ENCODE measurements at regions not wholly inside any gene's neighbourhood (a gene's known extent, or its start where the extent isn't known, plus 50 kb on each side); places are given as distances from the start of the nearest gene placed in this dataset.
"Not testable (repeated sequence)": the region's sequence is repeated elsewhere in the genome, so short reads cannot be mapped to it uniquely, and the experiment has no call there.

- no peaks in the 10 kb centered on the region for H3K9me3 ChIP-seq (ENCODE audit: control insufficient read depth in 2 of 3, low read length in 3 of 3)
- H3K4me1 Mint-ChIP-seq, result peaks cover 0 to 3% (median 0%) of the 10 kb centered on the region in 7 donors
- CTCF ChIA-PET, result no interaction called here
- peaks cover 0 to 10% (median 3%) of the 10 kb centered on the region in 5 donors for H3K36me3 Mint-ChIP-seq
- POLR2A ChIA-PET, result no interaction called here
- H3K9me3 Mint-ChIP-seq, result peaks cover 0 to 16% (median 7%) of the 10 kb centered on the region in 11 donors
- ATAC-seq, result peak; percentile 31
- H3K4me3 Mint-ChIP-seq, result no peak overlapping the region
- H3K27ac Mint-ChIP-seq, result no peak overlapping the region
- DNase-seq, result no peak
- no peaks in the 10 kb centered on the region for H3K4me1 ChIP-seq (ENCODE audit: control insufficient read depth in 2 of 2, insufficient read depth in 2 of 2, low read length in 2 of 2)
- no peak overlapping the region for H3K4me3 ChIP-seq (ENCODE audit: low read length)
- H3K27me3 Mint-ChIP-seq, result peaks cover 7 to 32% (median 13%) of the 10 kb centered on the region in 5 donors
- H3K27me3 ChIP-seq (ENCODE audit: control insufficient read depth in 2 of 2, insufficient read depth in 2 of 2, low read length in 2 of 2), result no peaks in the 10 kb centered on the region
- no peak overlapping the region for H3K27ac ChIP-seq (ENCODE audit: low read depth, low read length)
- intact Hi-C loops (cut with micrococcal nuclease), result no loop called here
- no peaks in the 10 kb centered on the region for H3K36me3 ChIP-seq (ENCODE audit: control insufficient read depth in 2 of 3, insufficient read depth in 3 of 3, low read length in 3 of 3)
Measured at GRCh38 chr6:134772671-134773360, 177.1 kb downstream of the ALDH8A1 start.

GRCh38 chr6:134768931-134769330, 181.0 kb downstream of the ALDH8A1 start:
- H3K27ac Mint-ChIP-seq, result no peak overlapping the region
- DNase-seq (no peak), ATAC-seq (peak; percentile 29)
- Histone ChIP-seq H3K9me3 (ENCODE audit: control insufficient read depth in 2 of 3, low read length in 3 of 3) (no peaks in the 10 kb centered on the region), H3K4me1 (ENCODE audit: control insufficient read depth in 2 of 2, insufficient read depth in 2 of 2, low read length in 2 of 2) (no peaks in the 10 kb centered on the region), H3K36me3 (ENCODE audit: control insufficient read depth in 2 of 3, insufficient read depth in 3 of 3, low read length in 3 of 3) (no peaks in the 10 kb centered on the region), H3K27ac (ENCODE audit: low read depth, low read length) (no peak overlapping the region), H3K4me3 (ENCODE audit: low read length) (no peak overlapping the region), H3K27me3 (ENCODE audit: control insufficient read depth in 2 of 2, insufficient read depth in 2 of 2, low read length in 2 of 2) (no peaks in the 10 kb centered on the region)
- intact Hi-C loops (cut with micrococcal nuclease), result no loop called here
- ChIA-PET POLR2A (no interaction called here), CTCF (no interaction called here)
- H3K27me3 Mint-ChIP-seq, result peaks cover 12 to 22% (median 17%) of the 10 kb centered on the region in 5 donors
- no peak overlapping the region for H3K4me3 Mint-ChIP-seq
- peaks cover 0 to 9% (median 0%) of the 10 kb centered on the region in 5 donors for H3K36me3 Mint-ChIP-seq
- H3K9me3 Mint-ChIP-seq, result peaks cover 0 to 7% (median 0%) of the 10 kb centered on the region in 11 donors
- H3K4me1 Mint-ChIP-seq, result peaks cover 0 to 3% (median 0%) of the 10 kb centered on the region in 7 donors

GRCh38 chr6:134766497-134766896, 183.4 kb downstream of the ALDH8A1 start:
- no peaks in the 10 kb centered on the region for H3K4me1 ChIP-seq (ENCODE audit: control insufficient read depth in 2 of 2, insufficient read depth in 2 of 2, low read length in 2 of 2)
- ChIA-PET CTCF (no interaction called here), POLR2A (no interaction called here)
- H3K4me3 ChIP-seq (ENCODE audit: low read length), result no peak overlapping the region
- no peaks in the 10 kb centered on the region for H3K27me3 ChIP-seq (ENCODE audit: control insufficient read depth in 2 of 2, insufficient read depth in 2 of 2, low read length in 2 of 2)
- H3K4me3 Mint-ChIP-seq, result no peak overlapping the region
- H3K27ac ChIP-seq (ENCODE audit: low read depth, low read length), result no peak overlapping the region
- no peak overlapping the region for H3K27ac Mint-ChIP-seq
- peaks cover 0 to 3% (median 0%) of the 10 kb centered on the region in 7 donors for H3K4me1 Mint-ChIP-seq
- H3K9me3 Mint-ChIP-seq, result peaks cover 0 to 9% (median 0%) of the 10 kb centered on the region in 11 donors
- ATAC-seq (no peak), DNase-seq (no peak)
- no peaks in the 10 kb centered on the region for H3K9me3 ChIP-seq (ENCODE audit: control insufficient read depth in 2 of 3, low read length in 3 of 3)
- H3K27me3 Mint-ChIP-seq, result peaks cover 12 to 22% (median 18%) of the 10 kb centered on the region in 5 donors
- H3K36me3 Mint-ChIP-seq, result peaks cover 0 to 12% (median 0%) of the 10 kb centered on the region in 5 donors
- intact Hi-C loops (cut with micrococcal nuclease), result no loop called here
- H3K36me3 ChIP-seq (ENCODE audit: control insufficient read depth in 2 of 3, insufficient read depth in 3 of 3, low read length in 3 of 3), result no peaks in the 10 kb centered on the region

GRCh38 chr6:134764741-134765140, 185.2 kb downstream of the ALDH8A1 start:
- H3K4me1 Mint-ChIP-seq, result peaks cover 0 to 3% (median 0%) of the 10 kb centered on the region in 7 donors
- intact Hi-C loops (cut with micrococcal nuclease), result no loop called here

GRCh38 chr6:134763575-134763974, 186.3 kb downstream of the ALDH8A1 start:
- DNase-seq; H3K36me3 ChIP-seq (ENCODE audit: control insufficient read depth in 2 of 3, insufficient read depth in 3 of 3, low read length in 3 of 3); H3K4me1 ChIP-seq (ENCODE audit: control insufficient read depth in 2 of 2, insufficient read depth in 2 of 2, low read length in 2 of 2); H3K9me3 ChIP-seq (ENCODE audit: control insufficient read depth in 2 of 3, low read length in 3 of 3); H3K27ac ChIP-seq (ENCODE audit: low read depth, low read length); CTCF ChIA-PET; H3K27ac Mint-ChIP-seq; H3K9me3 Mint-ChIP-seq; H3K4me3 ChIP-seq (ENCODE audit: low read length); H3K36me3 Mint-ChIP-seq; intact Hi-C loops (cut with micrococcal nuclease); H3K27me3 ChIP-seq (ENCODE audit: control insufficient read depth in 2 of 2, insufficient read depth in 2 of 2, low read length in 2 of 2); ATAC-seq; H3K4me3 Mint-ChIP-seq; H3K4me1 Mint-ChIP-seq; POLR2A ChIA-PET: not testable (repeated sequence)
- H3K27me3 Mint-ChIP-seq, result peaks cover 4 to 11% (median 7%) of the 10 kb centered on the region in 5 donors

More at GRCh38 chr6:134764741-134765140, 185.2 kb downstream of the ALDH8A1 start:
- no peak overlapping the region for H3K27ac ChIP-seq (ENCODE audit: low read depth, low read length)
- no peak for DNase-seq
- no peaks in the 10 kb centered on the region for H3K4me1 ChIP-seq (ENCODE audit: control insufficient read depth in 2 of 2, insufficient read depth in 2 of 2, low read length in 2 of 2)
- Mint-ChIP-seq H3K4me3 (no peak overlapping the region), H3K9me3 (peaks cover 0 to 9% (median 0%) of the 10 kb centered on the region in 11 donors), H3K27me3 (peaks cover 12 to 20% (median 17%) of the 10 kb centered on the region in 5 donors), H3K36me3 (peaks cover 0 to 12% (median 0%) of the 10 kb centered on the region in 5 donors), H3K27ac (no peak overlapping the region)
- H3K4me3 ChIP-seq (ENCODE audit: low read length), result no peak overlapping the region
- no peak for ATAC-seq
- H3K27me3 ChIP-seq (ENCODE audit: control insufficient read depth in 2 of 2, insufficient read depth in 2 of 2, low read length in 2 of 2), result no peaks in the 10 kb centered on the region
- H3K9me3 ChIP-seq (ENCODE audit: control insufficient read depth in 2 of 3, low read length in 3 of 3), result no peaks in the 10 kb centered on the region
- CTCF ChIA-PET, result no interaction called here
- no peaks in the 10 kb centered on the region for H3K36me3 ChIP-seq (ENCODE audit: control insufficient read depth in 2 of 3, insufficient read depth in 3 of 3, low read length in 3 of 3)
- POLR2A ChIA-PET, result no interaction called here

- H3K27me3 ChIP-seq (ENCODE audit: control insufficient read depth in 2 of 2, insufficient read depth in 2 of 2, low read length in 2 of 2), result peaks cover 0 to 4% of the 10 kb centered on the region in 2 donors
- no peaks in the 10 kb centered on the region for H3K36me3 ChIP-seq (ENCODE audit: control insufficient read depth in 2 of 3, insufficient read depth in 3 of 3, low read length in 3 of 3)
- H3K9me3 ChIP-seq (ENCODE audit: control insufficient read depth in 2 of 3, low read length in 3 of 3), result no peaks in the 10 kb centered on the region
- Mint-ChIP-seq H3K36me3 (peaks cover 0 to 4% (median 0%) of the 10 kb centered on the region in 5 donors), H3K27me3 (peaks cover 0 to 9% (median 3%) of the 10 kb centered on the region in 5 donors), H3K9me3 (peaks cover 0 to 3% (median 0%) of the 10 kb centered on the region in 11 donors), H3K4me3 (no peak overlapping the region), H3K4me1 (no peaks in the 10 kb centered on the region), H3K27ac (no peak overlapping the region)
- ChIA-PET CTCF (interaction anchor here (0.5 kb wide), 1 partner anchor 20 kb away, joined by 3 read pairs; no protein-coding TSS in a partner anchor), POLR2A (no interaction called here)
- ATAC-seq, result no peak
- DNase-seq, result no peak
- intact Hi-C loops (cut with micrococcal nuclease), result no loop called here
- H3K4me3 ChIP-seq (ENCODE audit: low read length), result no peak overlapping the region
- no peak overlapping the region for H3K27ac ChIP-seq (ENCODE audit: low read depth, low read length)
- no peaks in the 10 kb centered on the region for H3K4me1 ChIP-seq (ENCODE audit: control insufficient read depth in 2 of 2, insufficient read depth in 2 of 2, low read length in 2 of 2)
Measured at GRCh38 chr6:134758621-134759020, 191.3 kb downstream of the ALDH8A1 start.

GRCh38 chr6:134757911-134758361, 192.0 kb downstream of the ALDH8A1 start:
- Histone ChIP-seq H3K9me3 (ENCODE audit: control insufficient read depth in 2 of 3, low read length in 3 of 3) (no peaks in the 10 kb centered on the region), H3K27ac (ENCODE audit: low read depth, low read length) (no peak overlapping the region), H3K36me3 (ENCODE audit: control insufficient read depth in 2 of 3, insufficient read depth in 3 of 3, low read length in 3 of 3) (no peaks in the 10 kb centered on the region), H3K4me3 (ENCODE audit: low read length) (no peak overlapping the region), H3K4me1 (ENCODE audit: control insufficient read depth in 2 of 2, insufficient read depth in 2 of 2, low read length in 2 of 2) (no peaks in the 10 kb centered on the region), H3K27me3 (ENCODE audit: control insufficient read depth in 2 of 2, insufficient read depth in 2 of 2, low read length in 2 of 2) (peaks cover 0 to 4% of the 10 kb centered on the region in 2 donors)
- ATAC-seq (no peak), DNase-seq (no peak)
- intact Hi-C loops (cut with micrococcal nuclease), result no loop called here
- Mint-ChIP-seq H3K27me3 (peaks cover 0 to 14% (median 3%) of the 10 kb centered on the region in 5 donors), H3K27ac (no peak overlapping the region), H3K4me3 (no peak overlapping the region), H3K4me1 (peaks cover 0 to 6% (median 0%) of the 10 kb centered on the region in 7 donors), H3K9me3 (peaks cover 0 to 3% (median 0%) of the 10 kb centered on the region in 11 donors), H3K36me3 (peaks cover 0 to 4% (median 0%) of the 10 kb centered on the region in 5 donors)
- ChIA-PET POLR2A (no interaction called here), CTCF (interaction anchor here (0.5 kb wide), 1 partner anchor 20 kb away, joined by 3 read pairs; no protein-coding TSS in a partner anchor)
